ENCODE measurements at regions not wholly inside any gene's neighbourhood (a gene's known extent, or its start where the extent isn't known, plus 50 kb on each side); places are given as distances from the start of the nearest gene placed in this dataset.

- Histone ChIP-seq H3K27me3 (ENCODE audit: control insufficient read depth, extremely low read depth, insufficient read depth, low read length) (no peaks in the 10 kb centered on the region), H2AFZ (ENCODE audit: control insufficient read depth, low read length) (no peak overlapping the region), H3K4me3 (ENCODE audit: control insufficient read depth in 2 of 3, extremely low read depth in 1 of 3, insufficient read depth in 2 of 3, low read depth in 1 of 3, low read length in 3 of 3) (no peak overlapping the region), H3K4me2 (ENCODE audit: control insufficient read depth, extremely low read depth, insufficient read depth, low read depth, low read length) (no peak overlapping the region), H3K36me3 (ENCODE audit: control insufficient read depth in 2 of 2, extremely low read depth in 1 of 2, insufficient read depth in 2 of 2, low read length in 2 of 2) (no peaks in the 10 kb centered on the region), H4K20me1 (ENCODE audit: control insufficient read depth, extremely low read depth, insufficient read depth, low read length) (no peaks in the 10 kb centered on the region), H3K79me2 (ENCODE audit: control insufficient read depth, insufficient read depth, low read length) (no peaks in the 10 kb centered on the region), H3K9ac (ENCODE audit: control insufficient read depth, extremely low read depth, insufficient read depth, low read length) (no peak overlapping the region), H3K27ac (ENCODE audit: control insufficient read depth, insufficient read depth, low read length) (no peak overlapping the region), H3K9me3 (ENCODE audit: control insufficient read depth, low read depth, low read length) (no peaks in the 10 kb centered on the region), H3K9me1 (ENCODE audit: control insufficient read depth, extremely low read depth, insufficient read depth, low read length) (no peaks in the 10 kb centered on the region), H3K4me1 (ENCODE audit: control insufficient read depth, extremely low read depth, insufficient read depth, low read length) (no peaks in the 10 kb centered on the region)
- FAIRE-seq (no peak), DNase-seq (ENCODE audit: low read depth, low spot score) (no peak)
- dilution Hi-C loops (cut with MboI; ENCODE audit: extremely low pct_ligation_motif_present, low sequenced_read_pairs) = no loop called here
- TF ChIP-seq CTCF (optimal IDR thresholded peaks at IDR 0.05 in 1 of 3, IDR thresholded peaks at IDR 0.05 in 1 of 3, conservative IDR thresholded peaks at IDR 0.05 in 1 of 3; ENCODE audit: extremely low read depth in 1 of 3, insufficient read depth in 2 of 3, low read length in 3 of 3) (no peak), EZH2 (IDR thresholded peaks at IDR 0.05; ENCODE audit: low read length) (no peak)
Measured at GRCh38 chr12:97805146-97805545, 342.5 kb downstream of the RMST start.

GRCh38 chr12:97813301-97813700 lies 350.7 kb downstream of the RMST start:
- Histone ChIP-seq H3K9ac (ENCODE audit: control insufficient read depth, extremely low read depth, insufficient read depth, low read length) (no peak overlapping the region), H3K4me3 (ENCODE audit: control insufficient read depth in 2 of 3, extremely low read depth in 1 of 3, insufficient read depth in 2 of 3, low read depth in 1 of 3, low read length in 3 of 3) (no peak overlapping the region), H3K4me1 (ENCODE audit: control insufficient read depth, extremely low read depth, insufficient read depth, low read length) (no peaks in the 10 kb centered on the region), H3K36me3 (ENCODE audit: control insufficient read depth in 2 of 2, extremely low read depth in 1 of 2, insufficient read depth in 2 of 2, low read length in 2 of 2) (no peaks in the 10 kb centered on the region), H3K4me2 (ENCODE audit: control insufficient read depth, extremely low read depth, insufficient read depth, low read depth, low read length) (no peak overlapping the region), H3K9me3 (ENCODE audit: control insufficient read depth, low read depth, low read length) (no peaks in the 10 kb centered on the region), H4K20me1 (ENCODE audit: control insufficient read depth, extremely low read depth, insufficient read depth, low read length) (no peaks in the 10 kb centered on the region), H2AFZ (ENCODE audit: control insufficient read depth, low read length) (no peak overlapping the region), H3K79me2 (ENCODE audit: control insufficient read depth, insufficient read depth, low read length) (no peaks in the 10 kb centered on the region), H3K27me3 (ENCODE audit: control insufficient read depth, extremely low read depth, insufficient read depth, low read length) (no peaks in the 10 kb centered on the region), H3K27ac (ENCODE audit: control insufficient read depth, insufficient read depth, low read length) (no peak overlapping the region), H3K9me1 (ENCODE audit: control insufficient read depth, extremely low read depth, insufficient read depth, low read length) (no peaks in the 10 kb centered on the region)
- dilution Hi-C loops (cut with MboI; ENCODE audit: extremely low pct_ligation_motif_present, low sequenced_read_pairs) = no loop called here
- no peak for TF ChIP-seq EZH2 (IDR thresholded peaks at IDR 0.05; ENCODE audit: low read length)
- no peak for TF ChIP-seq CTCF (optimal IDR thresholded peaks at IDR 0.05 in 1 of 3, IDR thresholded peaks at IDR 0.05 in 1 of 3, conservative IDR thresholded peaks at IDR 0.05 in 1 of 3; ENCODE audit: extremely low read depth in 1 of 3, insufficient read depth in 2 of 3, low read length in 3 of 3)
- DNase-seq (ENCODE audit: low read depth, low spot score) (no peak), FAIRE-seq (no peak)

Measured in keratinocyte (primary cell).